T-helper 1 cell (primary cell): ENCODE measurements at regions not wholly inside any gene's neighbourhood (a gene's known extent, or its start where the extent isn't known, plus 50 kb on each side); places are given as distances from the start of the nearest gene placed in this dataset.

Source experiments
- DNase-seq, 5 donors: peaks; one replicate each; pipeline ENCODE4 v3.0.0-alpha.2; 2012 to 2020

- no peak for DNase-seq
Observed at GRCh38 chr19:30895946-30896345, 453.3 kb downstream of the TSHZ3 start.

- no peak for DNase-seq
Observed at GRCh38 chr19:30891051-30891450, 458.2 kb downstream of the TSHZ3 start.

GRCh38 chr19:30890033-30890432 is 459.2 kb downstream of the TSHZ3 start:
- DNase-seq = no peak

GRCh38 chr19:30888937-30889336 is 460.3 kb downstream of the TSHZ3 start:
- DNase-seq = no peak

GRCh38 chr19:30887042-30887441 is 462.2 kb downstream of the TSHZ3 start:
- DNase-seq = no peak

- no peak for DNase-seq
Observed at GRCh38 chr19:30886222-30886621, 463.0 kb downstream of the TSHZ3 start.

GRCh38 chr19:30884146-30884812 is 465.0 kb downstream of the TSHZ3 start:
- DNase-seq = no peak

GRCh38 chr19:30883071-30883470 is 466.2 kb downstream of the TSHZ3 start:
- DNase-seq = no peak

- no peak for DNase-seq
Observed at GRCh38 chr19:30882411-30883005, 466.7 kb downstream of the TSHZ3 start.

- DNase-seq = no peak
Observed at GRCh38 chr19:30881930-30882329, 467.3 kb downstream of the TSHZ3 start.

- DNase-seq = no peak
Observed at GRCh38 chr19:30881281-30881680, 468.0 kb downstream of the TSHZ3 start.

GRCh38 chr19:30880551-30880950 is 468.7 kb downstream of the TSHZ3 start:
- DNase-seq = no peak

- DNase-seq = no peak
Observed at GRCh38 chr19:30880151-30880550, 469.1 kb downstream of the TSHZ3 start.

GRCh38 chr19:30879736-30880135 is 469.5 kb downstream of the TSHZ3 start:
- no peak for DNase-seq

- DNase-seq = no peak
Observed at GRCh38 chr19:30879225-30879624, 470.0 kb downstream of the TSHZ3 start.

- DNase-seq = no peak
Observed at GRCh38 chr19:30878495-30878894, 470.7 kb downstream of the TSHZ3 start.

- DNase-seq = no peak
Observed at GRCh38 chr19:30877661-30878113, 471.5 kb downstream of the TSHZ3 start.

GRCh38 chr19:30873691-30874090 is 475.5 kb downstream of the TSHZ3 start:
- DNase-seq = no peak

- no peak for DNase-seq
Observed at GRCh38 chr19:30873003-30873402, 476.2 kb downstream of the TSHZ3 start.

GRCh38 chr19:30871979-30872378 is 477.3 kb downstream of the TSHZ3 start:
- no peak for DNase-seq

- no peak for DNase-seq
Observed at GRCh38 chr19:30870876-30871275, 478.4 kb downstream of the TSHZ3 start.

GRCh38 chr19:30865511-30865910 is 483.7 kb downstream of the TSHZ3 start:
- no peak for DNase-seq

- DNase-seq = no peak
Observed at GRCh38 chr19:30864391-30865215, 484.6 kb downstream of the TSHZ3 start.

- no peak for DNase-seq
Observed at GRCh38 chr19:30862876-30863275, 486.4 kb downstream of the TSHZ3 start.
